Testis (tissue), 2 donors: ENCODE measurements at regions not wholly inside any gene's neighbourhood (a gene's known extent, or its start where the extent isn't known, plus 50 kb on each side); places are given as distances from the start of the nearest gene placed in this dataset.

Source experiments
- POLR2A ChIP-seq: fragments of 450-650 bp; IDR thresholded peaks from one replicate; pipeline ENCODE4 v1.6.1; 2017; ENCODE audit warnings: antibody characterized with exemption, mild to moderate bottlenecking, moderate library complexity
- TF ChIP-seq, protein P1 (sequence below), 3 experiments: fragments of 450-650 bp in 2 of 3; fragments of 200-600 bp in 1 of 3; sonication (generic) in 1 of 3; IDR thresholded peaks; one replicate each; pipeline ENCODE4 v1.5.1; 2016 to 2019; ENCODE audit warnings: antibody characterized with exemption in 3 of 3, mild to moderate bottlenecking in 2 of 3, moderate library complexity in 1 of 3

DNA sequence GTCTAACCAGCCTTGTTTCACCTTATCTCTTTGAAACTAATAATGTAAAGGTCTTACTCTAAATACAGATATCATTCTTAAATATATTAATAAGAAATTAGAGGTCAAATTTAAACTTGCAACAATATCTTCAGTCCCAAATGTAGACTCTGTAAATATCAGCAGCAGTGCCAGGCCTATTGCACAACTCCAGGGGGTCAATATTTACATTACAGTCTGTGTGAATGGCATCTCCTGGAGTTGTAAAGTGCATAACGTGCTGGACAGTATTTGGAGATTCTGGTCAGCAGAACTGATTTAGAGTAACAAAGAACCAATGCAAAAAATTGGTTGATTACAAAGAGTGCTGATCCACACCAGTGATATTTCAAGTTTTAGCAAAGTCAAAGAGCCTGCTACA is 1225.9 kb downstream of the PCDH19 start:
- TF ChIP-seq, protein P1, sequence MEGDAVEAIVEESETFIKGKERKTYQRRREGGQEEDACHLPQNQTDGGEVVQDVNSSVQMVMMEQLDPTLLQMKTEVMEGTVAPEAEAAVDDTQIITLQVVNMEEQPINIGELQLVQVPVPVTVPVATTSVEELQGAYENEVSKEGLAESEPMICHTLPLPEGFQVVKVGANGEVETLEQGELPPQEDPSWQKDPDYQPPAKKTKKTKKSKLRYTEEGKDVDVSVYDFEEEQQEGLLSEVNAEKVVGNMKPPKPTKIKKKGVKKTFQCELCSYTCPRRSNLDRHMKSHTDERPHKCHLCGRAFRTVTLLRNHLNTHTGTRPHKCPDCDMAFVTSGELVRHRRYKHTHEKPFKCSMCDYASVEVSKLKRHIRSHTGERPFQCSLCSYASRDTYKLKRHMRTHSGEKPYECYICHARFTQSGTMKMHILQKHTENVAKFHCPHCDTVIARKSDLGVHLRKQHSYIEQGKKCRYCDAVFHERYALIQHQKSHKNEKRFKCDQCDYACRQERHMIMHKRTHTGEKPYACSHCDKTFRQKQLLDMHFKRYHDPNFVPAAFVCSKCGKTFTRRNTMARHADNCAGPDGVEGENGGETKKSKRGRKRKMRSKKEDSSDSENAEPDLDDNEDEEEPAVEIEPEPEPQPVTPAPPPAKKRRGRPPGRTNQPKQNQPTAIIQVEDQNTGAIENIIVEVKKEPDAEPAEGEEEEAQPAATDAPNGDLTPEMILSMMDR (IDR thresholded peaks at IDR 0.05) = no peak
- no peak for TF ChIP-seq POLR2A
